H1 (cell line): ENCODE measurements at regions not wholly inside any gene's neighbourhood (a gene's known extent, or its start where the extent isn't known, plus 50 kb on each side); places are given as distances from the start of the nearest gene placed in this dataset.

Experiments
- BACH1 ChIP-seq: IDR thresholded peaks from 2 replicates; pipeline ENCODE4 v1.6.1; 2012; ENCODE audit warnings: low read length, improper control_type of control experiment
- EZH2 ChIP-seq: fragments of 200-600 bp; sonication (generic); IDR thresholded peaks from 2 replicates; pipeline ENCODE4 v1.7.1; 2012; ENCODE audit warnings: low read depth, mild to moderate bottlenecking, moderate library complexity, low read length, inconsistent platforms; ENCODE audit not compliant: severe bottlenecking
- GABPA ChIP-seq: IDR thresholded peaks from 2 replicates; pipeline ENCODE4 v1.6.1; 2011; ENCODE audit warnings: mild to moderate bottlenecking, low read length, moderate library complexity, borderline replicate concordance; ENCODE audit not compliant: insufficient read depth
- HDAC2 ChIP-seq, 2 experiments: fragments of 300-600 bp in 1 of 2; sonication (generic) in 1 of 2; IDR thresholded peaks; 2 replicates each; pipeline ENCODE4 v1.6.1; 2011 to 2012; ENCODE audit warnings: low read depth in 2 of 2, low read length in 2 of 2, mild to moderate bottlenecking in 2 of 2, moderate library complexity in 2 of 2, borderline replicate concordance in 1 of 2, inconsistent platforms in 1 of 2
- POLR2A ChIP-seq, 2 experiments: IDR thresholded peaks; 1 replicate in 1 of 2; 2 replicates in 1 of 2; pipeline ENCODE4 v1.6.1; 2011; ENCODE audit warnings: low read depth in 2 of 2, low read length in 2 of 2, mild to moderate bottlenecking in 2 of 2; ENCODE audit errors: control extremely low read depth in 1 of 2
- POLR2AphosphoS5 ChIP-seq: IDR thresholded peaks from 2 replicates; pipeline ENCODE4 v1.6.1; 2011; ENCODE audit warnings: low read depth, low read length
- RAD21 ChIP-seq, 2 experiments: IDR thresholded peaks in 1 of 2; conservative IDR thresholded peaks in 1 of 2; 2 replicates each; pipeline ENCODE4 v1.6.1; 2011; ENCODE audit warnings: low read depth in 2 of 2, low read length in 2 of 2, improper control_type of control experiment in 1 of 2, inconsistent platforms in 1 of 2, mild to moderate bottlenecking in 1 of 2, moderate library complexity in 1 of 2
- SIN3A ChIP-seq, 2 experiments: IDR thresholded peaks in 1 of 2; conservative IDR thresholded peaks in 1 of 2; 2 replicates each; pipeline ENCODE4 v1.6.1; 2011 to 2012; ENCODE audit warnings: low read length in 2 of 2, improper control_type of control experiment in 1 of 2, low read depth in 1 of 2, mild to moderate bottlenecking in 1 of 2
- SIX5 ChIP-seq: IDR thresholded peaks from 2 replicates; pipeline ENCODE4 v1.6.1; 2011; ENCODE audit warnings: mild to moderate bottlenecking, low read depth, low read length
- SP1 ChIP-seq: IDR thresholded peaks from 2 replicates; pipeline ENCODE4 v1.6.1; 2011; ENCODE audit warnings: low read depth, low read length
- SRF ChIP-seq: IDR thresholded peaks from 2 replicates; pipeline ENCODE4 v1.6.1; 2011; ENCODE audit warnings: mild to moderate bottlenecking, low read depth, low read length, moderate library complexity
- TAF1 ChIP-seq: IDR thresholded peaks from 2 replicates; pipeline ENCODE4 v1.6.1; 2011; ENCODE audit warnings: mild to moderate bottlenecking, low read depth, low read length
- TF ChIP-seq, protein P1 (sequence below), 3 experiments: IDR thresholded peaks; 1 replicate in 2 of 3; 2 replicates in 1 of 3; pipeline versions ENCODE4 v1.5.1 to v1.6.1; 2011; ENCODE audit warnings: low read length in 3 of 3, mild to moderate bottlenecking in 3 of 3, inconsistent platforms in 2 of 3, low read depth in 1 of 3, moderate library complexity in 1 of 3; ENCODE audit not compliant: insufficient read depth in 1 of 3; ENCODE audit errors: control extremely low read depth in 1 of 3
- TF ChIP-seq, protein P2 (sequence below): IDR thresholded peaks from 2 replicates; pipeline ENCODE4 v1.6.1; 2011; ENCODE audit warnings: low read depth, mild to moderate bottlenecking, low read length; ENCODE audit not compliant: insufficient read depth

DNA sequence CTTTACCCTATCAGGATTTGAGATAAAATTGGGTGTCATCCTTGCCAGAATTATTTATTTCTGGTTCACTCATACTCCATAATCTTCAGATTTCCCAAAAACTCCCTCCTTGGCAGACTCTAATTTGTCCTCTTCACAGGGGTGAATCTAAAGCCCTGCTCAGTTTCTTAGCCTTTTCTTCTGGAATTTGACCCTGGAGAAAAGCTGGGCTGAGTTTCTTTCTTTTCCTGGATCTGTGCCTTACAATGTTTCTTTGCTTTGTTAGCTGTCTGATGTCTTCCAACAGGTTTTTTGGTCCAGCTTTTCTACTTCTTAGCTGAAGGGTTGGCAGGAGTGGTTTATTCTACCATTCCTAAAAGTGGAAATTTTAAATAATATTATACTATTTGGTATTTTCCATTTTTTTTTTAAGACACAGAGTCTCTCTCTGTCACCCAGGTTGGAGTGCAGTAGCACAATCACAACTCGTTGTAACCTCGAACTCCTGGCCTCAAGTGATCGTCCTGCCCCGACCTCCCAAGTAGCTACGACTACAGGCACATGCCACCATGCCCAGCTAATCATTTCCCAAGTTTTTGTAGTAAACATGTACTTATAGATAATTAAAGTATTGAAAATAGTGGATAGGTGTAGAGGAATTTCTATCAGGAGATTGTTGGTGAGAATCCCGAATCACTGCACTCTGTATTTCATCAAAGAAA lies 138.4 kb upstream of the TWIST2 start:
- TF ChIP-seq, protein P1, sequence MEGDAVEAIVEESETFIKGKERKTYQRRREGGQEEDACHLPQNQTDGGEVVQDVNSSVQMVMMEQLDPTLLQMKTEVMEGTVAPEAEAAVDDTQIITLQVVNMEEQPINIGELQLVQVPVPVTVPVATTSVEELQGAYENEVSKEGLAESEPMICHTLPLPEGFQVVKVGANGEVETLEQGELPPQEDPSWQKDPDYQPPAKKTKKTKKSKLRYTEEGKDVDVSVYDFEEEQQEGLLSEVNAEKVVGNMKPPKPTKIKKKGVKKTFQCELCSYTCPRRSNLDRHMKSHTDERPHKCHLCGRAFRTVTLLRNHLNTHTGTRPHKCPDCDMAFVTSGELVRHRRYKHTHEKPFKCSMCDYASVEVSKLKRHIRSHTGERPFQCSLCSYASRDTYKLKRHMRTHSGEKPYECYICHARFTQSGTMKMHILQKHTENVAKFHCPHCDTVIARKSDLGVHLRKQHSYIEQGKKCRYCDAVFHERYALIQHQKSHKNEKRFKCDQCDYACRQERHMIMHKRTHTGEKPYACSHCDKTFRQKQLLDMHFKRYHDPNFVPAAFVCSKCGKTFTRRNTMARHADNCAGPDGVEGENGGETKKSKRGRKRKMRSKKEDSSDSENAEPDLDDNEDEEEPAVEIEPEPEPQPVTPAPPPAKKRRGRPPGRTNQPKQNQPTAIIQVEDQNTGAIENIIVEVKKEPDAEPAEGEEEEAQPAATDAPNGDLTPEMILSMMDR (IDR thresholded peaks at IDR 0.05; ENCODE audit: control extremely low read depth in 1 of 3, insufficient read depth in 1 of 3, low read depth in 1 of 3, low read length in 3 of 3), result no peak
- TF ChIP-seq POLR2AphosphoS5, result no peak
- TF ChIP-seq, protein P2, sequence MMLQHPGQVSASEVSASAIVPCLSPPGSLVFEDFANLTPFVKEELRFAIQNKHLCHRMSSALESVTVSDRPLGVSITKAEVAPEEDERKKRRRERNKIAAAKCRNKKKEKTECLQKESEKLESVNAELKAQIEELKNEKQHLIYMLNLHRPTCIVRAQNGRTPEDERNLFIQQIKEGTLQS, result no peak
- TF ChIP-seq RAD21 (IDR thresholded peaks at IDR 0.05 in 1 of 2, conservative IDR thresholded peaks at IDR 0.05 in 1 of 2; ENCODE audit: low read depth in 2 of 2, low read length in 2 of 2), result no peak
- no peak for TF ChIP-seq HDAC2 (IDR thresholded peaks at IDR 0.05; ENCODE audit: borderline replicate concordance in 1 of 2, low read depth in 2 of 2, low read length in 2 of 2)
- TF ChIP-seq SRF, result no peak
- TF ChIP-seq BACH1, result no peak
- TF ChIP-seq SP1, result no peak
- no peak for TF ChIP-seq POLR2A (IDR thresholded peaks at IDR 0.05; ENCODE audit: control extremely low read depth in 1 of 2, low read depth in 2 of 2, low read length in 2 of 2)
- no peak for TF ChIP-seq EZH2
- TF ChIP-seq SIX5, result no peak
- TF ChIP-seq TAF1, result no peak
- no peak for TF ChIP-seq GABPA
- TF ChIP-seq SIN3A (conservative IDR thresholded peaks at IDR 0.05 in 1 of 2, IDR thresholded peaks at IDR 0.05 in 1 of 2; ENCODE audit: low read depth in 1 of 2, low read length in 2 of 2), result no peak
